Fibroblast of pulmonary artery (primary cell): ENCODE measurements at regions not wholly inside any gene's neighbourhood (a gene's known extent, or its start where the extent isn't known, plus 50 kb on each side); places are given as distances from the start of the nearest gene placed in this dataset.

Experiments used
- DNase-seq: peaks from one replicate; pipeline ENCODE4 v3.0.0-alpha.2; 2010; ENCODE audit warnings: low read depth
- H3K4me3 ChIP-seq: replicated peaks from 2 replicates; pipeline ENCODE4 v1.5.1; 2011; ENCODE audit warnings: low read depth, mild to moderate bottlenecking, control low read depth, low read length, moderate library complexity
- TF ChIP-seq, protein P1 (sequence below): IDR thresholded peaks from 2 replicates; pipeline ENCODE4 v1.5.1; 2011; ENCODE audit warnings: mild to moderate bottlenecking, control low read depth, low read length, inconsistent platforms; ENCODE audit errors: missing control alignments

DNA sequence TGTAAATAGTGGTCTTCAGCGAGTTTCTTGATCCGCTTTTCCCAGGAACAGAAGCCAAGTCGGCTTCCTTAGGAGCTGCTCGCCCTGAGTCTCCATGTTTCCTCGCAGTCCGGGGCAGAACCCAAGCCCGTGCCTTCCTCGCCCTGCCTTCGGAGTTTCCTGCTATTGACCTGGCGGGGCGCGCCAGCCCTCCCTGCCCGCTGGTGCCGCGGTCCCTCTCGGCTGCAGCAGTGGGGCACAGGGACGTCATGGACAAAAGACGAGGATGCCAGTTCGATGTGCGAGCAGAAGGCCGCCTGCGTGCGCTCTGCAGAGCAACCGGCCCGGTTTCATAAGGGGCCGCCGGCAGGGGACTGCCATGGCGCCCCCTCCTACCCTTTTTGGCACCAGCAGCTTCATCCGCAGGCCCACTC is 156.6 kb downstream of the TM9SF2 start:
- TF ChIP-seq, protein P1, sequence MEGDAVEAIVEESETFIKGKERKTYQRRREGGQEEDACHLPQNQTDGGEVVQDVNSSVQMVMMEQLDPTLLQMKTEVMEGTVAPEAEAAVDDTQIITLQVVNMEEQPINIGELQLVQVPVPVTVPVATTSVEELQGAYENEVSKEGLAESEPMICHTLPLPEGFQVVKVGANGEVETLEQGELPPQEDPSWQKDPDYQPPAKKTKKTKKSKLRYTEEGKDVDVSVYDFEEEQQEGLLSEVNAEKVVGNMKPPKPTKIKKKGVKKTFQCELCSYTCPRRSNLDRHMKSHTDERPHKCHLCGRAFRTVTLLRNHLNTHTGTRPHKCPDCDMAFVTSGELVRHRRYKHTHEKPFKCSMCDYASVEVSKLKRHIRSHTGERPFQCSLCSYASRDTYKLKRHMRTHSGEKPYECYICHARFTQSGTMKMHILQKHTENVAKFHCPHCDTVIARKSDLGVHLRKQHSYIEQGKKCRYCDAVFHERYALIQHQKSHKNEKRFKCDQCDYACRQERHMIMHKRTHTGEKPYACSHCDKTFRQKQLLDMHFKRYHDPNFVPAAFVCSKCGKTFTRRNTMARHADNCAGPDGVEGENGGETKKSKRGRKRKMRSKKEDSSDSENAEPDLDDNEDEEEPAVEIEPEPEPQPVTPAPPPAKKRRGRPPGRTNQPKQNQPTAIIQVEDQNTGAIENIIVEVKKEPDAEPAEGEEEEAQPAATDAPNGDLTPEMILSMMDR = no peak
- H3K4me3 ChIP-seq = peak overlapping the region; percentile 41
- DNase-seq = peak; percentile 28

DNA sequence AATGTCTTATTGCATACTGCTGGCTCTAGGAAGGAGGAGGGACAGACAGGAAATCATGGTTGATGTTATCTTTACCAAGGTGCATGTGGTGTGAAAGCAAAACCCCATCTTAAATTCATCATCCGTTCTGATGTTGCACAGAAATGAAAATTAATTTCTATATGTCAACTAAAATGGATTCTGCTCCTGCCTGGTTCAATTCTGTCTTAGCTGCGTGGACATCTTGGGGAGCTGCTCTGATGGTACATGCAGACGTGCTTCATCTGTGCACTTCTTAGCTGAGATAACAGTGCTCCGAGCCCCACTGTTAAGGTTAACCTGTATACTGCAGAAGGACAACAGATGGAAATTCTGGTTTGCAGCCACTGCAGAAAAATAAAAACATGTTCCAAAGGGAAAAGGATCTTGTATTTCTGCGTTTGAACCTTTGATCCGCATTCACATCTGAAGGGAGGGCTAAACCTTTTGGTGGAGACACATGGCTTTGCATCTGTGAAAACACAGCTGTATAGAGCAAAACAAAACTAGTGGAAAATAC is 155.6 kb downstream of the TM9SF2 start:
- no peak overlapping the region for H3K4me3 ChIP-seq
- TF ChIP-seq, protein P1 = no peak
- DNase-seq = no peak

DNA sequence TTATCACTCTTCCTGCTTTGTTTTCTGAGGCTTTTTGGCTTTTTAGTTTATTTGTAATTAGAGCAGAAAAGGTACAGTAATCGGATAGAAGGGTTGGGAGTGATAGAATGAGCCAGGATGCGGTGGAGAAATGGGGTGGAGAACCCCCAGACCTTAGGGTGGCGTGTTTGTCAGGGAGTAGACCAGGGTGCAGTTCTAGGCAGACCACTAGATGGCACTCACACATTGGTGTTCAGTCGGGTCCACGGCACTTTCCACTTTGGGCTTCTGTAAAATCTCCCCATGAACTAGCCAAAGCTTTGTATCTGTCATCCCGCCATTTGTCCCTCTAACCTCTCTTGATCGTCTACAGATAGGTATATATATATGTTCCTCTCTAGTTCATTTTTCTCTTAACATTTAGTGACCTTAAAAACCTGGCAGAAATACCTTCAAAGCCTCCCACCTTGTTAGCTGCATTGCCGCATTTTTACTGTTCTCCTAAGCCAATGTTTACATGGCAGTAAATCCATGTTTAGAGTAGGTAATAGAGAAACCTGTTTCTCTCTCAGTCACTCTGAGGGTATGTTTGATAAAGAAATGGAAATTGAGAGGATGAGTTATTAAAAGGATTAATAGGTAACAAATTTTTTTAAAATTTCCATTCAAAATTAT is 154.9 kb downstream of the TM9SF2 start:
- no peak overlapping the region for H3K4me3 ChIP-seq
- TF ChIP-seq, protein P1 = no peak
- DNase-seq = peak; percentile 81

DNA sequence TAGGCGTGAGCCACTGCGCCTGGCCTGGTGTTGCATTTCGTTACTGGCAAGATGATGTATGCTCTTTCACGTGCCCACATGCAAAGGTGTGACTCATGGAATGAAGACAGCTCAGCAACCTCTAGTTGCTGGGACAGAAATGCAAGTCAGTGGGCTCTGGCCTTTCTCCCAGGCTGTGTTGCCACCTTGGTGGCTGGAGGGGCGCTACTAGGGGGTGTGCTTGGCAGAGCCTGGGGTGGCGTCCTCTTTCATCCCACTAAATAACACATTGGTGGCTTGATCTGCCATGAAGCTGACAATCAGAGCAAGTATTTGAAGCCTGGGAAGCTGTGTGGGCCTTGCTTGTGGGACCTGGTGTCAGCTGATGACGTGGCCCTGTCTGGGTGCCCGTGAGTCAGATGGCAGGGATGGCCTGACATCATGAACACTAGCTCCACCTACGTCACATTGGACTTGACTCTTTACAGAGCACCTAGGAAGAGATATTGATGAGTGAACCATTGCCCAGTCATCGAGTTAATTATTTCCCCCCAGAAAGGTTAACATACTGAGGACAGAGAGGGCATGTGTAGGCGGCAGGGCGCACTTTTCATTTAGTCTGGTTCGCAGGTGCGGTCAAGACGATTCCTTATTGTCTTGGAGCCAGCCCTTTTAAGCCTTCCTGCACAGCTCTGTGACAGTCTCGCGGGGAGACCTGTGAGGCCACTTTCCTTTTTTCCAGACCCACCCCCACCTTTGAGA is 154.2 kb downstream of the TM9SF2 start:
- H3K4me3 ChIP-seq = no peak overlapping the region
- TF ChIP-seq, protein P1 = no peak
- no peak for DNase-seq

DNA sequence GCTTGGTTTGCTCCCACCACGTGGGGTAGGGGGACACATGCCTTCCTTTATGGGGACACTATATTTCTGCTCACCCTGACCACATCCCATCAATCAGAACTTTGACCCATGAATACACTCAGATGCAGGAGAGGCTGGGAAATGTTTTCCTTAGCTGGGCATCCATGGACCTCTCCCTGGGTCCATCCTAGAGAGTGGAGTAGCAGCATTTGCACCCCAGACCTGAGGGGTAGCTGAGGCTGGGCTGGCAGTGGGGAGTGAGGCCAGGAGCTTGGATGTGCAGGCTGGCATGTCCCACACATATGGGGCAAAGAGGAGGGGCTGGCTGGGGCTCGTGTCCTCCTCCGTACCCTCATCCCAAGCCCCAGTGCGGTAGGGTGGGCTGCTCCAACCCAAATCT is 152.8 kb downstream of the TM9SF2 start:
- H3K4me3 ChIP-seq = no peak overlapping the region
- TF ChIP-seq, protein P1 = no peak
- no peak for DNase-seq

DNA sequence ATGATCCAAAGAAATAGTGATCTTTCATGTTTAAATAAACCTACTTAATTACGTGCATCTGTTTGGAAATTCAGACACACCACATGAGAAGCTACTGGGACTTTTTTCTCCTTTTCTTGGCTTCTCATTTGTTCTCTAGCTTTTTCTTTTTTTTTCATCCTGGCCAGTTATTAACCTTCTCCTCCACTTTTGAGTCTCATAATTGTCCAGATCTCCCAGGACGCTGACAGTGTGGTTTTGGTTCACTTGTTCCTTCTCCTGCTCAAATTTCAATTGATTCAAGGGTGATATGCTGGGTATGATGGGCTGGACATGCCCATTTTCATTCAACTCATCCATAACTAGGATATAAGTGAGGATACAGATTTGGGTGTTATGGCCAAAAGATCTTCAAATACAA is 152.3 kb downstream of the TM9SF2 start:
- TF ChIP-seq, protein P1 = no peak
- DNase-seq = no peak
- no peak overlapping the region for H3K4me3 ChIP-seq
